NB4 (cell line): ENCODE measurements at regions not wholly inside any gene's neighbourhood (a gene's known extent, or its start where the extent isn't known, plus 50 kb on each side); places are given as distances from the start of the nearest gene placed in this dataset.
A peak's percentile ranks its signal among the peaks of the same experiment; 100 is the strongest.
"Not testable (repeated sequence)": the region's sequence is repeated elsewhere in the genome, so short reads cannot be mapped to it uniquely, and the experiment has no call there.

Source experiments
- DNase-seq: peaks from one replicate; pipeline ENCODE4 v3.0.0; 2010; ENCODE audit warnings: low read depth
- H3K4me3 ChIP-seq: one replicate; pipeline ENCODE4 v1.5.1; 2011; ENCODE audit warnings: mild to moderate bottlenecking, low read depth, low read length, moderate library complexity
- CTCF ChIP-seq: IDR thresholded peaks from one replicate; pipeline ENCODE4 v1.5.1; 2012; ENCODE audit warnings: low read depth, low read length

- peak; percentile 42 for TF ChIP-seq CTCF
- not testable (repeated sequence) for H3K4me3 ChIP-seq
- peak; percentile 83 for DNase-seq
Observed at GRCh38 chr13:52235900-52236595, 76.7 kb upstream of the NEK3 start.

GRCh38 chr13:52234928-52235327 lies 75.5 kb upstream of the NEK3 start:
- not testable (repeated sequence) for DNase-seq, H3K4me3 ChIP-seq

- not testable (repeated sequence) for DNase-seq, H3K4me3 ChIP-seq
Observed at GRCh38 chr13:52223063-52223462, 63.7 kb upstream of the NEK3 start.

GRCh38 chr13:52213920-52214319 lies 54.5 kb upstream of the NEK3 start:
- not testable (repeated sequence) for DNase-seq, H3K4me3 ChIP-seq

GRCh38 chr13:52212886-52213285 lies 53.5 kb upstream of the NEK3 start:
- DNase-seq, H3K4me3 ChIP-seq: not testable (repeated sequence)

- not testable (repeated sequence) for DNase-seq, H3K4me3 ChIP-seq
Observed at GRCh38 chr13:52211416-52211776, 52.0 kb upstream of the NEK3 start.

- H3K4me3 ChIP-seq, DNase-seq: not testable (repeated sequence)
Observed at GRCh38 chr13:52210564-52211415, 51.4 kb upstream of the NEK3 start.
